ENCODE measurements at regions not wholly inside any gene's neighbourhood (a gene's known extent, or its start where the extent isn't known, plus 50 kb on each side); places are given as distances from the start of the nearest gene placed in this dataset.
"Not testable (repeated sequence)": the region's sequence is repeated elsewhere in the genome, so short reads cannot be mapped to it uniquely, and the experiment has no call there.

DNA sequence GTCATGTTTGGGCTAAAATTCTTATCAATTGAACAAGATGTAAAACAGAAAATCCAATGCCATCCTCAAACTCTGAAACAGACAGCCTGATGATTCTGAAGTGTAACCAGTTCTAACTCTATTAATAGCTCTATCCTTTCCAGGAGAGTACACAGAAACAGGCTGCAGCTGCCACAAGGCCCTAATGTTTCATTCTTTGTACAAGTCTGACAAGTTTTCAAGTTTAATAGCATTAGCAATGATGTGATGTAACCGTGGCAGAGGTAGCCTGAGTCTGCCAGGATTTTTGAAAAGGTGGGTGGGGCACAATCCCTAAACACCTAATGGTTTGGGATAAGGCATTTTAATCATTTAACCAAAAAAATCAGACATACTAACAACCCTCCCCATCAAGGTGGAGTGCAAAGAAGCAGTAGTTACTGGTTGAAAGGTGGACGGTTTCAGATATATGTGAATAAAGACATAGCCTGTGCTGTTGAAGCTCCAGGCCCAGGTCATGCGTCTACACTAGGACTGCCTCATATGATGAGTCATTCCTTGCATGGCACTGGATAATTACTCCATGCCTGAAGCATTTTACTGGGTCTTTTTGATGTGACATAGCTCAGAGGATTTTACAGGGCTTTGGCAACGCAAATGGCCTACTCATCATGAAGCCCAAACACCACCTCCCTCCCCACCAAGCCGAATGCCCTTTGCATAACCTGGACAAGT is 145.1 kb upstream of the GRIP1 start:
- TF ChIP-seq, protein P1, sequence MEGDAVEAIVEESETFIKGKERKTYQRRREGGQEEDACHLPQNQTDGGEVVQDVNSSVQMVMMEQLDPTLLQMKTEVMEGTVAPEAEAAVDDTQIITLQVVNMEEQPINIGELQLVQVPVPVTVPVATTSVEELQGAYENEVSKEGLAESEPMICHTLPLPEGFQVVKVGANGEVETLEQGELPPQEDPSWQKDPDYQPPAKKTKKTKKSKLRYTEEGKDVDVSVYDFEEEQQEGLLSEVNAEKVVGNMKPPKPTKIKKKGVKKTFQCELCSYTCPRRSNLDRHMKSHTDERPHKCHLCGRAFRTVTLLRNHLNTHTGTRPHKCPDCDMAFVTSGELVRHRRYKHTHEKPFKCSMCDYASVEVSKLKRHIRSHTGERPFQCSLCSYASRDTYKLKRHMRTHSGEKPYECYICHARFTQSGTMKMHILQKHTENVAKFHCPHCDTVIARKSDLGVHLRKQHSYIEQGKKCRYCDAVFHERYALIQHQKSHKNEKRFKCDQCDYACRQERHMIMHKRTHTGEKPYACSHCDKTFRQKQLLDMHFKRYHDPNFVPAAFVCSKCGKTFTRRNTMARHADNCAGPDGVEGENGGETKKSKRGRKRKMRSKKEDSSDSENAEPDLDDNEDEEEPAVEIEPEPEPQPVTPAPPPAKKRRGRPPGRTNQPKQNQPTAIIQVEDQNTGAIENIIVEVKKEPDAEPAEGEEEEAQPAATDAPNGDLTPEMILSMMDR (IDR thresholded peaks at IDR 0.05; ENCODE audit: partially characterized antibody, unreplicated experiment): no peak
- Mint-ChIP-seq H3K9me3 (ENCODE audit: unreplicated experiment) (no peaks in the 10 kb centered on the region), H3K4me3 (ENCODE audit: unreplicated experiment) (no peak overlapping the region), H3K4me1 (ENCODE audit: low read depth, unreplicated experiment) (no peaks in the 10 kb centered on the region), H3K27ac (ENCODE audit: unreplicated experiment) (no peak overlapping the region), H3K36me3 (ENCODE audit: unreplicated experiment) (no peaks in the 10 kb centered on the region), H3K27me3 (ENCODE audit: unreplicated experiment) (peaks cover 4% of the 10 kb centered on the region)
- no peak for DNase-seq

DNA sequence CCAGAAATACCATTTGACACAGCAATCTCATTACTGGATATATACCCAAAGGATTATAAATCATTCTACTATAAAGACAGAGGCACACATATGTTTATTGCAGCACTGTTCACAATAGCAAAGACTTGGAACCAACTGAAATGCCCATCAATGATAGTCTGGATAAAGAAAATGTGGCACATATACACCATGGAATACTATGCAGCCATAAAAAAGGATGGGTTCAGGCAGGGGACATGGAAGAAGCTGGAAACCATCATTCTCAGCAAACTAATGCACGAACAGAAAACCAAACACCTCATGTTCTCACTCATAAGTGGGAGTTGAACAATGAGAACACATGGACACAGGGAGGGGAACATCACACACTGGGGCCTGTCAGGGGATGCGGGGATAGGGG is 147.0 kb upstream of the GRIP1 start:
- H3K4me1 Mint-ChIP-seq (ENCODE audit: low read depth, unreplicated experiment); H3K36me3 Mint-ChIP-seq (ENCODE audit: unreplicated experiment); H3K9me3 Mint-ChIP-seq (ENCODE audit: unreplicated experiment): not testable (repeated sequence)

DNA sequence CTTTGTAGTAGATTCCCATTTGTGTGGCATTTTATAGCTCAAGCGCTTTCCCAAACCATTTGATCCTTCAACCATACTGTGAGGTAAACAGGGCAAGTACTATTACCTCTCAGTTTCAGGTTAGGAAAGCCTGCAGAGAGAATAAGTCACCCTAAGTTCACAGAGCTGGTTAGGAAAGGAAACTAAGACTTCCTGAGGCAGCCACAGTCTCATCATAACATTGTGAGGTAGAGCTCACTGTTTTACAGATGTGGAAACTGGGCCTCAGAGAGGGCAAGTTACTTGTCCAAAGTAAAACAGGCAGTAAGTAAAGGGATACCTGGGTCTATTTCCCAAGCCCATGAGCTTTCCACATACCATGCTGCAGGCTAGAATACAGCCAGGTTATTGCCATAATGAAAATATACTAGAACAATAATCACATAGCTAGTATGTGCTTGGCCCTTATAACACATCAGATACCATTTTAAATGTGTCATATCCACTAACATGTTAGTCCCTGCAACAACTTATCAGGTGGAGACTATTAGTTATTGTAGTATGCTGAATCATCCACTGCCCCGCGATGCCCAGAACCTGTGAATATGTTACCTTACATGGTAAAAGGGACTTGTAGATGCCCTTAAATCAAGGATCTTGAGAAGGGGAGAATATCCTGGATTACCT is 150.9 kb upstream of the GRIP1 start:
- TF ChIP-seq, protein P1 (IDR thresholded peaks at IDR 0.05; ENCODE audit: partially characterized antibody, unreplicated experiment): no peak
- no peaks in the 10 kb centered on the region for H3K36me3 Mint-ChIP-seq (ENCODE audit: unreplicated experiment)
- H3K4me1 Mint-ChIP-seq (ENCODE audit: low read depth, unreplicated experiment): no peaks in the 10 kb centered on the region
- no peak overlapping the region for H3K27ac Mint-ChIP-seq (ENCODE audit: unreplicated experiment)
- no peaks in the 10 kb centered on the region for H3K9me3 Mint-ChIP-seq (ENCODE audit: unreplicated experiment)
- H3K27me3 Mint-ChIP-seq (ENCODE audit: unreplicated experiment): peaks cover 2% of the 10 kb centered on the region
- H3K4me3 Mint-ChIP-seq (ENCODE audit: unreplicated experiment): no peak overlapping the region
- no peak for DNase-seq

More for the DNA sequence above, 147.0 kb upstream of the GRIP1 start:
- not testable (repeated sequence) for H3K27me3 Mint-ChIP-seq (ENCODE audit: unreplicated experiment); H3K4me3 Mint-ChIP-seq (ENCODE audit: unreplicated experiment); H3K27ac Mint-ChIP-seq (ENCODE audit: unreplicated experiment); DNase-seq

DNA sequence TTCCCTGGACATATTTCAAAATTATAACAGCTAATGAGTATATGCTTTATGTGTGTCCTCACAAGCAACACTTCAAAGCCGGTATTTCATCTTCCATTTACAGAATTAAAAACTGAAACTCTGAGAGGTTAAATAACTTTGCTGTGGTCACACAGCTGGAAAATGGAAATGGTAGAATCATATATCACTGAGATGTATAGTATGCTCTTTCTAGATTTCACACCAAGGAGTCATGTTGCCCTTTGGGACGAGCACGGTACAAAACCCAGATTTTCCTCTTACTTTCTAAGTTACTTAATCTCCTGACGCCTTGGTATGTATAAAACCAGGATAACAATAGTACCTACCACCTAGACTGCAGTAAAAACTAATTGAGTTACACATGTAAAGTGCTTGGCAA is 152.6 kb upstream of the GRIP1 start:
- H3K36me3 Mint-ChIP-seq (ENCODE audit: unreplicated experiment): no peaks in the 10 kb centered on the region
- no peaks in the 10 kb centered on the region for H3K9me3 Mint-ChIP-seq (ENCODE audit: unreplicated experiment)
- H3K27ac Mint-ChIP-seq (ENCODE audit: unreplicated experiment): no peak overlapping the region
- H3K4me1 Mint-ChIP-seq (ENCODE audit: low read depth, unreplicated experiment): no peaks in the 10 kb centered on the region
- H3K27me3 Mint-ChIP-seq (ENCODE audit: unreplicated experiment): no peaks in the 10 kb centered on the region
- DNase-seq: no peak
- no peak overlapping the region for H3K4me3 Mint-ChIP-seq (ENCODE audit: unreplicated experiment)
- TF ChIP-seq, protein P1 (IDR thresholded peaks at IDR 0.05; ENCODE audit: partially characterized antibody, unreplicated experiment): no peak

DNA sequence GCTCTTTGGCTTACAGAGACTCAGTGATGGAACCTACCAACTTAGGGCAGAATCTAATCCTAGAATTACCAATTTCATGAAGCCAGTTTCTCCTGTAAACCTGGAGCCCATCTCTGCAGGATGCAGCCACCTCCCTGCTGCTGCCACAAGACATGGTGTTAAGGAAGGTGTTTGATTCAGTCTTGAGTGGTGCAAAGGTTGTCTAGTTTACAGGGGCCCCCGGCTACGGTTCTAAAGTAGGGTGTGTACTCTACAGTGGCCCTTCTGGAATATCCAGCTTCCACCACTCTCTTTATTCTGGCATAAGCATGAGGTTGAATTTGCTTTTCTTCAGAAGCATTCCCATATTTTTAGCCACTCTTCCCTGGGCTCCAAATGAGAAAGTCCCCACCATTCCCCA is 154.1 kb upstream of the GRIP1 start:
- Mint-ChIP-seq H3K27ac (ENCODE audit: unreplicated experiment) (no peak overlapping the region), H3K4me3 (ENCODE audit: unreplicated experiment) (no peak overlapping the region), H3K9me3 (ENCODE audit: unreplicated experiment) (peaks cover 2% of the 10 kb centered on the region), H3K36me3 (ENCODE audit: unreplicated experiment) (no peaks in the 10 kb centered on the region), H3K4me1 (ENCODE audit: low read depth, unreplicated experiment) (no peaks in the 10 kb centered on the region), H3K27me3 (ENCODE audit: unreplicated experiment) (no peaks in the 10 kb centered on the region)
- DNase-seq: no peak
- TF ChIP-seq, protein P1 (IDR thresholded peaks at IDR 0.05; ENCODE audit: partially characterized antibody, unreplicated experiment): no peak
